ENCODE measurements at regions not wholly inside any gene's neighbourhood (a gene's known extent, or its start where the extent isn't known, plus 50 kb on each side); places are given as distances from the start of the nearest gene placed in this dataset.
"Not testable (repeated sequence)": the region's sequence is repeated elsewhere in the genome, so short reads cannot be mapped to it uniquely, and the experiment has no call there.

GRCh38 chr1:29757866-29758780 is 521.8 kb downstream of the PTPRU start:
- H3K36me3 Mint-ChIP-seq (ENCODE audit: low read depth), result no peaks in the 10 kb centered on the region
- H3K27me3 Mint-ChIP-seq (ENCODE audit: insufficient read depth), result peaks cover 1% of the 10 kb centered on the region
- intact Hi-C loops (cut with micrococcal nuclease), result no loop called here
- H3K4me3 Mint-ChIP-seq, result no peak overlapping the region
- H3K4me1 Mint-ChIP-seq (ENCODE audit: low read depth), result no peaks in the 10 kb centered on the region
- H3K9me3 Mint-ChIP-seq, result no peaks in the 10 kb centered on the region
- no peak overlapping the region for H3K27ac Mint-ChIP-seq
- DNase-seq (ENCODE audit: low spot score), result no peak

GRCh38 chr1:29756901-29757725 is 520.8 kb downstream of the PTPRU start:
- Mint-ChIP-seq H3K27me3 (ENCODE audit: insufficient read depth) (no peaks in the 10 kb centered on the region), H3K36me3 (ENCODE audit: low read depth) (no peaks in the 10 kb centered on the region), H3K27ac (no peak overlapping the region), H3K9me3 (no peaks in the 10 kb centered on the region), H3K4me1 (ENCODE audit: low read depth) (no peaks in the 10 kb centered on the region), H3K4me3 (no peak overlapping the region)
- intact Hi-C loops (cut with micrococcal nuclease), result no loop called here
- no peak for DNase-seq (ENCODE audit: low spot score)

- Mint-ChIP-seq H3K9me3 (no peaks in the 10 kb centered on the region), H3K27me3 (ENCODE audit: insufficient read depth) (no peaks in the 10 kb centered on the region), H3K4me1 (ENCODE audit: low read depth) (no peaks in the 10 kb centered on the region), H3K4me3 (no peak overlapping the region), H3K27ac (no peak overlapping the region), H3K36me3 (ENCODE audit: low read depth) (no peaks in the 10 kb centered on the region)
- DNase-seq (ENCODE audit: low spot score), result no peak
- intact Hi-C loops (cut with micrococcal nuclease), result no loop called here
Observed at GRCh38 chr1:29756498-29756897, 520.2 kb downstream of the PTPRU start.

GRCh38 chr1:29756085-29756484 is 519.8 kb downstream of the PTPRU start:
- Mint-ChIP-seq H3K36me3 (ENCODE audit: low read depth) (no peaks in the 10 kb centered on the region), H3K4me3 (no peak overlapping the region), H3K4me1 (ENCODE audit: low read depth) (no peaks in the 10 kb centered on the region), H3K27me3 (ENCODE audit: insufficient read depth) (peaks cover 4% of the 10 kb centered on the region), H3K27ac (no peak overlapping the region), H3K9me3 (no peaks in the 10 kb centered on the region)
- no peak for DNase-seq (ENCODE audit: low spot score)
- intact Hi-C loops (cut with micrococcal nuclease), result no loop called here

- intact Hi-C loops (cut with micrococcal nuclease); H3K27me3 Mint-ChIP-seq (ENCODE audit: insufficient read depth); H3K9me3 Mint-ChIP-seq; H3K4me1 Mint-ChIP-seq (ENCODE audit: low read depth); H3K4me3 Mint-ChIP-seq; H3K36me3 Mint-ChIP-seq (ENCODE audit: low read depth); DNase-seq (ENCODE audit: low spot score); H3K27ac Mint-ChIP-seq: not testable (repeated sequence)
Observed at GRCh38 chr1:29755412-29756015, 519.2 kb downstream of the PTPRU start.

- Mint-ChIP-seq H3K9me3 (no peaks in the 10 kb centered on the region), H3K4me3 (no peak overlapping the region), H3K27ac (no peak overlapping the region), H3K27me3 (ENCODE audit: insufficient read depth) (peaks cover 4% of the 10 kb centered on the region), H3K36me3 (ENCODE audit: low read depth) (no peaks in the 10 kb centered on the region), H3K4me1 (ENCODE audit: low read depth) (no peaks in the 10 kb centered on the region)
- intact Hi-C loops (cut with micrococcal nuclease), result no loop called here
- no peak for DNase-seq (ENCODE audit: low spot score)
Observed at GRCh38 chr1:29754573-29755375, 518.5 kb downstream of the PTPRU start.

- peaks cover 9% of the 10 kb centered on the region for H3K27me3 Mint-ChIP-seq (ENCODE audit: insufficient read depth)
- H3K27ac Mint-ChIP-seq, result no peak overlapping the region
- H3K36me3 Mint-ChIP-seq (ENCODE audit: low read depth), result no peaks in the 10 kb centered on the region
- intact Hi-C loops (cut with micrococcal nuclease), result no loop called here
- no peaks in the 10 kb centered on the region for H3K9me3 Mint-ChIP-seq
- no peak for DNase-seq (ENCODE audit: low spot score)
- H3K4me1 Mint-ChIP-seq (ENCODE audit: low read depth), result no peaks in the 10 kb centered on the region
- H3K4me3 Mint-ChIP-seq, result no peak overlapping the region
Observed at GRCh38 chr1:29753771-29754572, 517.6 kb downstream of the PTPRU start.

GRCh38 chr1:29753244-29753643 is 516.9 kb downstream of the PTPRU start:
- Mint-ChIP-seq H3K9me3 (no peaks in the 10 kb centered on the region), H3K36me3 (ENCODE audit: low read depth) (no peaks in the 10 kb centered on the region), H3K4me3 (no peak overlapping the region), H3K27ac (no peak overlapping the region), H3K27me3 (ENCODE audit: insufficient read depth) (peaks cover 9% of the 10 kb centered on the region), H3K4me1 (ENCODE audit: low read depth) (no peaks in the 10 kb centered on the region)
- no peak for DNase-seq (ENCODE audit: low spot score)
- intact Hi-C loops (cut with micrococcal nuclease), result no loop called here

GRCh38 chr1:29752141-29752540 is 515.8 kb downstream of the PTPRU start:
- no peak overlapping the region for H3K27ac Mint-ChIP-seq
- no peak for DNase-seq (ENCODE audit: low spot score)

GRCh38 chr1:29749024-29749945 is 513.0 kb downstream of the PTPRU start:
- Mint-ChIP-seq H3K36me3 (ENCODE audit: low read depth) (no peaks in the 10 kb centered on the region), H3K27me3 (ENCODE audit: insufficient read depth) (peaks cover 9% of the 10 kb centered on the region), H3K9me3 (no peaks in the 10 kb centered on the region), H3K4me1 (ENCODE audit: low read depth) (no peaks in the 10 kb centered on the region), H3K4me3 (no peak overlapping the region), H3K27ac (no peak overlapping the region)
- intact Hi-C loops (cut with micrococcal nuclease), result no loop called here
- DNase-seq (ENCODE audit: low spot score), result no peak

More at GRCh38 chr1:29752141-29752540, 515.8 kb downstream of the PTPRU start:
- no peaks in the 10 kb centered on the region for H3K9me3 Mint-ChIP-seq
- no peaks in the 10 kb centered on the region for H3K4me1 Mint-ChIP-seq (ENCODE audit: low read depth)
- intact Hi-C loops (cut with micrococcal nuclease), result no loop called here
- H3K36me3 Mint-ChIP-seq (ENCODE audit: low read depth), result no peaks in the 10 kb centered on the region
- H3K27me3 Mint-ChIP-seq (ENCODE audit: insufficient read depth), result peaks cover 9% of the 10 kb centered on the region
- no peak overlapping the region for H3K4me3 Mint-ChIP-seq

GRCh38 chr1:29747196-29747595 is 510.9 kb downstream of the PTPRU start:
- intact Hi-C loops (cut with micrococcal nuclease), result no loop called here
- Mint-ChIP-seq H3K27ac (no peak overlapping the region), H3K36me3 (ENCODE audit: low read depth) (no peaks in the 10 kb centered on the region), H3K9me3 (no peaks in the 10 kb centered on the region), H3K4me3 (no peak overlapping the region), H3K27me3 (ENCODE audit: insufficient read depth) (peaks cover 11% of the 10 kb centered on the region), H3K4me1 (ENCODE audit: low read depth) (peaks cover 4% of the 10 kb centered on the region)
- no peak for DNase-seq (ENCODE audit: low spot score)

Data from activated T-helper 1 cell treated with anti-CD3 and anti-CD28 coated beads, Interleukin-12 subunit alpha, Interleukin-12 subunit beta, Interleukin-2, Interleukin-4 antibody, amounts not matched to agents 30 ng/mL and 10 ng/mL and 1 ng/mL, durations not matched to agents 14 hours and 24 hours and 36 hours (primary cell).